Limb (tissue), 2 donors: ENCODE measurements at regions not wholly inside any gene's neighbourhood (a gene's known extent, or its start where the extent isn't known, plus 50 kb on each side); places are given as distances from the start of the nearest gene placed in this dataset.

Experiments used
- DNase-seq, 2 donors: peaks; one replicate each; pipeline ENCODE4 v3.0.0-alpha.2; 2016; ENCODE audit errors: extremely low spot score in 2 of 2

DNA sequence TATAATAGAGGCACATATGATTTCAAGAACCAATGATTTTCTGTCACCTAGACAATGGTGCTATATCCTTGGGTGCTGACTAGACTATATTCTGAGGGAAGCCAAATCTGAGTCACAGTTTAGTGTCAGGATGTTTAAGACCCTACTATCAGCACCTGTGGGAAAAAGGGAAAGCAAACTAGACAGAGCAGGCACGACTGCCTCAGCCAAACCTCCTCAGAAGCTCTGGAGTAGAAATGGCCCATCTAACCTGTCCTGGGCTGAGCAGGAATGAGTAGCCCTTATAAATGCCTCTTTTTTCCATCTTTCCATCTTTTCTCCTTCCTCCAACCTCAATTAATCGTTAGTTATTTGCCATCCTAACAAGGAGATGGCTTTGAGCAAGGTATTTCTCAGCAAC lies 80.4 kb upstream of the TECRL start:
- no peak for DNase-seq

DNA sequence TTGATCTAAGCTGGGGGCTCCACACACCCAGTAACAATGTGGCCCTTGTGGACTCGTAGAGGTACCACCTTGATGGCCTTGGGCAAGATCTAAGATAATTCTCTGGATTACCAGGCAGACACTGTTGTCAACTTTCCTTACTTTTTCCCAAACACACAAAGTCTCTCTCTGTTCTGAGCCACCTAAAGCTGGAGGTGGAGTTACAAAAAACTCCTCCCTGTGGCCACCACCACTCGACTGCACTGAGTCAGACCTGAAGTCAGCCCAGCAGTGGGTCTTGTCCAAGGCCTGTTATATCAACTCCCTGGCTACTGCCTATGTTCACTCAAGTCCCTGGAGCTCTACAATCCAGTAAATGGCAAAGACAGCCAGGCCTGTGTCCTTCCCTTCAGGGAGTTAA lies 70.1 kb upstream of the TECRL start:
- no peak for DNase-seq

DNA sequence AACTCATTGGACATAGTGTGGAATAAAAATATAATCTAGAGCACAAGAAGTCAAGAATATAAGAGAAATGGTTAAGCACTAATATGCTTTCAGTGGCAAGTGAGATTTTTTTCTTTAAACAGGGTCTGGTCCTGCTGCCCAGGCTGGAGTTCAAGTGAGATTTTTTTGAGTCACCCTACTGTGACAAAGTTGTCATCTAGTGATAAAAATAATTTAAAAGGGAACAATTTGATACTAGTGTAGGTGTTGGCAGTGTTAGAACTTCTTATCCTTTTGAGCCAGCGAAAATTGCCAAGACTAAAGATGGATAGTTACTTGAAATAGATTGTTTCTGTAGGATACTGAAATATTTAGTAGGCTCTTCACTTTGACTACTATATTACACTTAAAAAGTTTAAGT lies 67.9 kb upstream of the TECRL start:
- DNase-seq = no peak

DNA sequence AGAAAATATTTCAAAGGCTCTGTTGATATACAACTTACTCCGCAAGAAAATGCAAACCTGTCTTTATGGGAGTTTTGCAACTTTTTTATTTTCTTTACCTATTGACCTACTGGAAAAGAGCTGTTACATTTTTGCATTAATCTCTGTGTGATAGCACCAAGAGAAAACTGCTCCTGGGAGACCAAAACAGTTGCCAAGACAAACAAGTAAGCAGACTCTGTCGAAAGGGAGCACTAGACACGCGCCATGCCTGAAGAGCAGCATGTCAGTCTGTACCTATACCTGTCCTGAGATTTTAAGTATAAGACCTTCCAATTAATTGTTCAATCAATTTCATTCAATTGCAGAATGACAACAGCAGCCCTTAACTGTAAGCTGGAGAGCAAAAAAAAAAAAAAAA lies 56.0 kb upstream of the TECRL start:
- DNase-seq = no peak

DNA sequence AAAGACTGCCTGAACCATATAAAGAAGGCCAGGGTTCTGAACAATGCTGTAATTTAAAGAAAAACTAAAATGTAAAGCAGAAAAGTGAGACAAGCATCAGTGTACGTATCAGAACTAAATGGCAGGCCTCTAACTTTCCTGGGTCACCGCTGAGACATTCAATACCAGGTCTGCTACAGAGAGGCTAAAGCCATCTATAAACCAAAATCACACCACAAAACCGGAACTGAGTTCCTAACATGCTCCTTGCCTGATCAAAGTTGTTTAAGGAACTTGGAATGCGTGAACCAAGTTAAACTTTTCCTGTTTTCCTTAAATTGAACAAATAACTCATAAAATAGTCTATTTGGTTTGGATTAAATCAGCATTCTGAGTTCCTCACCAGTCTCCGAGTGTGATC lies 55.3 kb upstream of the TECRL start:
- peak in 1 of 2 donors; percentile 16 for DNase-seq
